ENCODE measurements at regions not wholly inside any gene's neighbourhood (a gene's known extent, or its start where the extent isn't known, plus 50 kb on each side); places are given as distances from the start of the nearest gene placed in this dataset.

DNA sequence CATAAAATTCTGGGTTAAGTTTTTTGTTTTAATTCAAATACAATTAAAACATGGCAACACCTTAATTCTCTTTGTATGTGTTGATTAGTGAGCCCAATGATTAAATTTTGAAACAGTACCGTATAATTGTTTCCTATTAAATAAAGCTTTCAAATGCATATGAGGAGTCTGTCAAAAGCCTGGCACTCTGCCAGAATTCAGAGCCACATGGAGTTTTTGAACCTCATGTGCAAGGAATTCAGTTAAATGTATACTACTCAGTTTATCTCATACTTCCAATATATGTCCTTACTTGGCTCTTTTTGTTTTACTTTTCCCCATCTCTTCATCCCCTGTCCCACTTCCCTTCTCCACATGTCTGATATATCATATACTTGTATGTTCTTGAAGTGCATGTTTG lies 165.6 kb upstream of the FAM3C start:
- H3K9me3 ChIP-seq: no peaks in the 10 kb centered on the region
- TF ChIP-seq, protein P1, sequence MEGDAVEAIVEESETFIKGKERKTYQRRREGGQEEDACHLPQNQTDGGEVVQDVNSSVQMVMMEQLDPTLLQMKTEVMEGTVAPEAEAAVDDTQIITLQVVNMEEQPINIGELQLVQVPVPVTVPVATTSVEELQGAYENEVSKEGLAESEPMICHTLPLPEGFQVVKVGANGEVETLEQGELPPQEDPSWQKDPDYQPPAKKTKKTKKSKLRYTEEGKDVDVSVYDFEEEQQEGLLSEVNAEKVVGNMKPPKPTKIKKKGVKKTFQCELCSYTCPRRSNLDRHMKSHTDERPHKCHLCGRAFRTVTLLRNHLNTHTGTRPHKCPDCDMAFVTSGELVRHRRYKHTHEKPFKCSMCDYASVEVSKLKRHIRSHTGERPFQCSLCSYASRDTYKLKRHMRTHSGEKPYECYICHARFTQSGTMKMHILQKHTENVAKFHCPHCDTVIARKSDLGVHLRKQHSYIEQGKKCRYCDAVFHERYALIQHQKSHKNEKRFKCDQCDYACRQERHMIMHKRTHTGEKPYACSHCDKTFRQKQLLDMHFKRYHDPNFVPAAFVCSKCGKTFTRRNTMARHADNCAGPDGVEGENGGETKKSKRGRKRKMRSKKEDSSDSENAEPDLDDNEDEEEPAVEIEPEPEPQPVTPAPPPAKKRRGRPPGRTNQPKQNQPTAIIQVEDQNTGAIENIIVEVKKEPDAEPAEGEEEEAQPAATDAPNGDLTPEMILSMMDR (IDR thresholded peaks at IDR 0.05): no peak
- no peak overlapping the region for H3K4me3 ChIP-seq
- H3K27me3 ChIP-seq: no peaks in the 10 kb centered on the region
- no peak overlapping the region for H3K27ac ChIP-seq
- ATAC-seq (no peak), DNase-seq (no peak)
- H3K4me1 ChIP-seq: no peaks in the 10 kb centered on the region
- intact Hi-C loops (cut with DNase I): no loop called here
- H3K36me3 ChIP-seq: no peaks in the 10 kb centered on the region

DNA sequence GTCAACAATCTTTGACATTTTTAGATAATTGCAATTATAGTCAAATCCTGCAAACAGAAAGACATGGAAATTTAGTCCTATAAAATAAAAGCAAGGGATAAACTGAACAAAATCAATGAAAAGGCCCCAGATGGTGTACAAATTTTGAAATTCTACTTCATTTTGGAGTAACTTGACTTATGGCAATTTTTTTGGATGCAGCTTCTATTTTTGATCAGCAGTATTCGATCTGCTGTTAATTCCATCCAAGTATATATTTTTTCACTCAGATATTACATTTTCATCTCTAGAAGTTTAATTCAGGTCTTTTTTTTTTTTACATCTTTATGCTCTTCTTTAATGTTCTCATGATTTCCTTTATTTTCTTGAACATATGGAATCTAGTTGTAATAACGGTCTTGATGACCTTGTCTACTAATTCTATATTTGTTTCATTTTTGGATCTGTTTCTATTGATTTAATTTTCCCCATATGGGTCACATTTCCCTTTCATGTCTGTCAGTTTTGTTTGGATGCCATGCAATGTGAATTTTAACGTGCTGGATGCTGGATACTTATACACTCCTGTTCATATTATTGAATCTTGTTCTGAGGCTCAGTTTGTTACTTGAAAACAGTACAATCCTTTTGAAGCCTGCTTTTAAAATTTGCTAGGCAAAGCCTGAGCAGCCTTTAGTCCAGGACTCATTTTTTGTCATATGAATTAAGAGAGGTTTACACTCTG lies 164.3 kb upstream of the FAM3C start:
- TF ChIP-seq, protein P1 (IDR thresholded peaks at IDR 0.05): no peak
- DNase-seq: no peak
- no peaks in the 10 kb centered on the region for H3K4me1 ChIP-seq
- H3K9me3 ChIP-seq: no peaks in the 10 kb centered on the region
- intact Hi-C loops (cut with DNase I): no loop called here
- H3K4me3 ChIP-seq: no peak overlapping the region
- no peak overlapping the region for H3K27ac ChIP-seq
- ATAC-seq: no peak
- H3K36me3 ChIP-seq: no peaks in the 10 kb centered on the region
- H3K27me3 ChIP-seq: no peaks in the 10 kb centered on the region

DNA sequence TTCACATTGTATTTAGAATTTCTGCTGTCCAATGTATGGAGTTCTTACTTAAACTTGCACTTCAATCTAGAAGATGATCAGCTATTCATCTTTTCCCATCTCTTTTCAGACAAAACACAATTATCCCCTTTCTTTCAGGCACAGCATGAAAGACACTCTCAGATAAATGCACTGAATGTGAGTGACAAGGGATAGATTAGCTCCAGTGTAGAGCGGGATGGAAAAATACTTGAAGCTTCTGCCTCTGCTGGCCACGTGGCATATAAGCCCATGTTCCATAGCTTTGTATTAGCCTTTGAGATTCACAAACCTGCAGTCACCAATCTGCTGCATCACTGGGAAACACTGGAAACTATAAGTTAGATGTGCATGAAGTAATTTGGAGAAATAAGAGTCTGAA lies 162.2 kb upstream of the FAM3C start:
- no peaks in the 10 kb centered on the region for H3K36me3 ChIP-seq
- H3K4me3 ChIP-seq: no peak overlapping the region
- ATAC-seq (no peak), DNase-seq (no peak)
- H3K27ac ChIP-seq: no peak overlapping the region
- TF ChIP-seq, protein P1 (IDR thresholded peaks at IDR 0.05): no peak
- no peaks in the 10 kb centered on the region for H3K27me3 ChIP-seq
- intact Hi-C loops (cut with DNase I): no loop called here
- H3K4me1 ChIP-seq: no peaks in the 10 kb centered on the region
- no peaks in the 10 kb centered on the region for H3K9me3 ChIP-seq

DNA sequence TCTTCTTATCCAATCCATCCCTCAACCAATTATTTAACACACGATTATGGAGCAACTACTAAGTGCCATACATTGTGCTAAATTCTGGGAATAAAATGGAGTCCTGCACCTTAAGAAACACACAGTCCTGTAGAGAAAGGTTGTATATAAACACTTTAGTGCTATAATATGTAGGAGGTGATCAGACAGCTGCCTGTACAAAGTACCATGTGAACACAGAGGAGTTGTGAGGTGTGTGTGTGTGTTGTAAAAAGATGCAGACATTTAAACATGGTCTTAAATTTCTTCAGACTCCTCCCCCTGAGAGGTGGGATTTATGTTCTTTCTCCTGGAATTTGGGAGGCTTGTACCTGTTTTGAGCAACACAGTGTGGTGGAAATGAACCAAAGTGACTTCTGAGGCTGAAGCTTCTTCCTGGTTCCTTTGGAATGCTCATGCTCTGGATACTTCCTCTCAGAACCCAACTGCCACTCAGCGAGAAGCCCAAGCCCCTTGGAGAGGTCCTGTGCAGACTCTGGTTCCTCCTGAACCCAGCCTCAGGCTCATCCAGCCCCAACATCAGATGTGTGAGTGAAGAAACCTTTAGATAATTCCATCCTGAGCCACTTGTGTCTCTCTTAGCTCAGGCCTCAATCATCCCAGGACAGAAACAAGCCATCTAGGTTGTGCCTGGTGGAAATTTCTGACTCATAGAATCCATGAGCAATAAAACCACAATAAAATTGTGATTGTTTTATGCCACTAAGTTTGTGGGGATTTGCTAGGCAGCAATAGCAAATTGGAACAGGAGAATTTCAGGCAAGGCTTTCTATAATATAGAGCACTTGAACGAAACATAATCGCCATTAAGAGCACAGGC lies 161.2 kb upstream of the FAM3C start:
- DNase-seq: no peak
- no peak overlapping the region for H3K4me3 ChIP-seq
- no peaks in the 10 kb centered on the region for H3K4me1 ChIP-seq
- intact Hi-C loops (cut with DNase I): no loop called here
- no peak overlapping the region for H3K27ac ChIP-seq
- TF ChIP-seq, protein P1 (IDR thresholded peaks at IDR 0.05): no peak
- H3K9me3 ChIP-seq: no peaks in the 10 kb centered on the region
- no peak for ATAC-seq
- H3K36me3 ChIP-seq: no peaks in the 10 kb centered on the region
- H3K27me3 ChIP-seq: no peaks in the 10 kb centered on the region

DNA sequence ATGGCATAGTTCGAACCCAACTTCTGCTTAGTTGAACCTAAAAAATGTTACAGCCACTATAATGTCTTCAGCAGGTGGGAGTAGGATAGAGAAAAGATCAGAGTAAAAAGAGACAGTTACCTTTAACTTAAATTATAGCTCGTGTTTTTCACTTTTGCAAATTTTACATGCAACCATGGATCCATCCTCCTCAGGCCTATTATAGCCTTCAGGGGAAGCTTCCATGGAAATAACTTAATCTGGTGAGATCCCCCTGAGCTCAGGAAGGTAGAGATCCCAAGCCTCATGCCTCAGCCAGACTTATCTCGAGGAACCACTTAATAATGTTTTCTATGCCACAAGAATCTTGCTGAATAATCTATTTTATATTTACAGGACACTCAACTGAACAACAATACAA lies 159.4 kb upstream of the FAM3C start:
- Histone ChIP-seq H3K4me1 (no peaks in the 10 kb centered on the region), H3K36me3 (no peaks in the 10 kb centered on the region), H3K27ac (no peak overlapping the region), H3K9me3 (no peaks in the 10 kb centered on the region), H3K27me3 (no peaks in the 10 kb centered on the region), H3K4me3 (no peak overlapping the region)
- TF ChIP-seq, protein P1 (IDR thresholded peaks at IDR 0.05): no peak
- DNase-seq (no peak), ATAC-seq (no peak)
- intact Hi-C loops (cut with DNase I): no loop called here

Data from upper lobe of right lung (tissue), 1 donor.